HCEC 1CT (cell line): ENCODE measurements at regions not wholly inside any gene's neighbourhood (a gene's known extent, or its start where the extent isn't known, plus 50 kb on each side); places are given as distances from the start of the nearest gene placed in this dataset.
"Not testable (repeated sequence)": the region's sequence is repeated elsewhere in the genome, so short reads cannot be mapped to it uniquely, and the experiment has no call there.

Source experiments
- DNase-seq: peaks from one replicate; pipeline ENCODE4 v3.0.0-alpha.2; 2017

GRCh38 chr5:163189023-163189553 lies 248.3 kb upstream of the CCNG1 start:
- no peak for DNase-seq

GRCh38 chr5:163190283-163190682 lies 247.1 kb upstream of the CCNG1 start:
- no peak for DNase-seq

- DNase-seq = no peak
Observed at GRCh38 chr5:163190784-163191183, 246.6 kb upstream of the CCNG1 start.

GRCh38 chr5:163193886-163194285 lies 243.5 kb upstream of the CCNG1 start:
- DNase-seq = no peak

- no peak for DNase-seq
Observed at GRCh38 chr5:163205645-163206044, 231.8 kb upstream of the CCNG1 start.

GRCh38 chr5:163221581-163221980 lies 215.8 kb upstream of the CCNG1 start:
- DNase-seq = no peak

- DNase-seq = no peak
Observed at GRCh38 chr5:163222982-163223381, 214.4 kb upstream of the CCNG1 start.

GRCh38 chr5:163244445-163244987 lies 192.9 kb upstream of the CCNG1 start:
- DNase-seq = no peak

GRCh38 chr5:163245584-163245983 lies 191.8 kb upstream of the CCNG1 start:
- no peak for DNase-seq

- no peak for DNase-seq
Observed at GRCh38 chr5:163248333-163248732, 189.1 kb upstream of the CCNG1 start.

- no peak for DNase-seq
Observed at GRCh38 chr5:163248871-163249270, 188.5 kb upstream of the CCNG1 start.

- DNase-seq = no peak
Observed at GRCh38 chr5:163252950-163253349, 184.4 kb upstream of the CCNG1 start.

GRCh38 chr5:163259495-163259894 lies 177.9 kb upstream of the CCNG1 start:
- DNase-seq = no peak

- DNase-seq = no peak
Observed at GRCh38 chr5:163260471-163260870, 176.9 kb upstream of the CCNG1 start.

- no peak for DNase-seq
Observed at GRCh38 chr5:163260961-163261360, 176.4 kb upstream of the CCNG1 start.

GRCh38 chr5:163261647-163262269 lies 175.6 kb upstream of the CCNG1 start:
- DNase-seq = no peak

GRCh38 chr5:163266249-163266648 lies 171.1 kb upstream of the CCNG1 start:
- not testable (repeated sequence) for DNase-seq

GRCh38 chr5:163269624-163270023 lies 167.8 kb upstream of the CCNG1 start:
- no peak for DNase-seq

- no peak for DNase-seq
Observed at GRCh38 chr5:163276466-163276865, 160.9 kb upstream of the CCNG1 start.

GRCh38 chr5:163280897-163281296 lies 156.5 kb upstream of the CCNG1 start:
- DNase-seq = not testable (repeated sequence)

GRCh38 chr5:163281512-163281911 lies 155.9 kb upstream of the CCNG1 start:
- DNase-seq = no peak

- DNase-seq = no peak
Observed at GRCh38 chr5:163293836-163294235, 143.6 kb upstream of the CCNG1 start.

GRCh38 chr5:163303718-163304117 lies 133.7 kb upstream of the CCNG1 start:
- DNase-seq = no peak

GRCh38 chr5:163305655-163306054 lies 131.7 kb upstream of the CCNG1 start:
- DNase-seq = no peak

GRCh38 chr5:163306421-163306820 lies 131.0 kb upstream of the CCNG1 start:
- DNase-seq = no peak
